GM19467 (cell line): ENCODE measurements at regions not wholly inside any gene's neighbourhood (a gene's known extent, or its start where the extent isn't known, plus 50 kb on each side); places are given as distances from the start of the nearest gene placed in this dataset.

Experiments
- ATAC-seq: cut with Tn5 transposase; IDR thresholded peaks from one replicate; pipeline ENCODE4 v1.9.1; 2021; ENCODE audit warnings: mild to moderate bottlenecking, moderate library complexity; ENCODE audit not compliant: unreplicated experiment

DNA sequence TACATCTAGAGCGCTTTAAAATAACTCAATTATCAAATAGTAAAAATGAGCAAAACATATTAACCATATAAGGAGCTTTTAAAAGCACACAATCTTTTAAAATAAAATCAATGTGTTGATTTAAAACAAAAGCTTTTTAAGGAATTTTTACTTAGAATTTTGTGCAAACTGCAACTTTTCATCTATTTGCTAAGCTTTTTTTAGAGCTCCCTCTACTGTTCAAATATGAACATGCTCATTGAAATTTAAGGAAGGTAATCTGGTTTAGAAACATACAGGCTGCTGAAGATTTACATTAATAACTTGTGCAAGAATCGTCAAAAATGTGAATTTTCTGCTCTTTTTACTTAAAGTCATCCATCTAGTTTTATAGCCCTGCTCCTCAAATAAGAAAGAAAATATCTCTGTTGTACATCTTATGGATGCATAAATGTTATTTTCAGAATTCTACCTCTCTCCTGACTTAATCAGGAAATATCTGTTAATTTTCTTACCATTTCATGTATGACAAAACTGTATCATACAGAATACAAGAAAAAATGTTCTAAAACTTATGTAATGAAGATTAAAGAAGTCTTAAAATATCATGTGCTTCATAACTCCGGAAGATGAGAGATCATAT lies 469.4 kb upstream of the ROBO2 start:
- ATAC-seq: no peak

DNA sequence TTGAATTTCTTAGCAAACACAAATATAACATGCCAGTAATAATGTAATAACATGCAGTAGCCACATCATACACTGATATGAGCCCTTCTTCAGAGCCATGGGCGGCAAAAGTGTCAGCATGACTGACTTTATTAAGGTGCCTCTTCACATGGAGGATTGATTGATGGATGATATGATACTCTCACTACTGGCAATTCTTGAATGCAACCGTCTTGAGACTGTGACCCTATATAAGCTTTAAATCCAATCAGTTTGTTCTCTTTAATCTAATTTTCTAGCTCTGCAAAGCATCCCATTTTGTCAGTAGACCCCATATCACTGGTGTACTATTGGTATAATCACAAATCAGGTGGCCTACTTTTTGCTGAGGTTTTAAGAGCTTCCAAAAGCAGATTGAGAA lies 463.7 kb upstream of the ROBO2 start:
- ATAC-seq: no peak

DNA sequence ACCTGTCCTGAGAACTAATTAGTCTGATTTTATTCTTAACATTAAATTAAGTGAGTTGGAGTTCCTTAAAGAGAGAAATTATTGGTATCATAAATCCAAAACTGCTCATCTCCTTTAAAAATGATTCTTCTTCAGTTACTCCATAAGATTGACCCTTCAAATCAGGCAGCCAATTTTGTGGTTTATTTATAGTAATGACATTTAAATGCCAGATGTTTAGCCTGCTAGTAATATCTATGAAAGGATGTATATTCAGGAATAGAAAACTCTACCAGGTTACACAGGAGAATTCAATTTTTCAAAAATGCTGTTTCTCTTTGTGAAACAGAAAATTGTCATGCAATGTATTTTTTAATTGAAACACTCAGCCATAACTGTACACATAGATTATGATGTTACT lies 457.8 kb upstream of the ROBO2 start:
- no peak for ATAC-seq

DNA sequence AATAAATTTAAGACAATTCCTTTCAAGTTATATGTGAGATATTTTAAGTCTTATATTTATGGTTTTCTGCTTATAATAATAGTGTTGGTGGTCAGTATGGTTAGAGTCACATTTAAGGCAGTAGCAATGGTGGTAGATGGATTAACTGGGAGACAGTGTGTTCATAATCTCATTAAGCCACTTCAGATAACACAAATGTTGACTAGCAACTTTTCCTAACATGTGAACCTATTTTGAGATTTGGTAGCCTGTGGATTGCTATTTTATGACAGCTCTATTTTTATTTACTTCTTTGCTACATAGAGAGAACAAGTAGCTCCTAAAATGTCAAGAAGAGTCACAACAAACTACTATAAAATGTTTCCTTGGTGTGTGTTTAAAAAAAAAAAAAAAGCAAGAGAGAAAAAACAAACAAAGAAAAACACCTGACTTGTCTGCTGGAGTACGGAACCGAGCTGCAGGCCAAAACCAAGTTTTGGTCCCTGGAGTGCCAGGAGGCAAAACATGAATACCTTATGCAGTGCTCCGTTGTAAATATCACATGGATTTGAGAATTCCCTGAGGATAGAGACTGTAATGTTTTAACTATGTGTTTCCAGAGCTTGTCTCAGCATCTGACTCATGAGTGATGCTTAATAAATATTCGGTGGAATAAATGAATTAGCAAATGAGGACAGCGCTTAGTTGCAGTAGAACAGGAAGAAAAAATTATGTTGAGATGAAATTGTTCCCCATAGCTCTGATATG lies 457.1 kb upstream of the ROBO2 start:
- no peak for ATAC-seq

DNA sequence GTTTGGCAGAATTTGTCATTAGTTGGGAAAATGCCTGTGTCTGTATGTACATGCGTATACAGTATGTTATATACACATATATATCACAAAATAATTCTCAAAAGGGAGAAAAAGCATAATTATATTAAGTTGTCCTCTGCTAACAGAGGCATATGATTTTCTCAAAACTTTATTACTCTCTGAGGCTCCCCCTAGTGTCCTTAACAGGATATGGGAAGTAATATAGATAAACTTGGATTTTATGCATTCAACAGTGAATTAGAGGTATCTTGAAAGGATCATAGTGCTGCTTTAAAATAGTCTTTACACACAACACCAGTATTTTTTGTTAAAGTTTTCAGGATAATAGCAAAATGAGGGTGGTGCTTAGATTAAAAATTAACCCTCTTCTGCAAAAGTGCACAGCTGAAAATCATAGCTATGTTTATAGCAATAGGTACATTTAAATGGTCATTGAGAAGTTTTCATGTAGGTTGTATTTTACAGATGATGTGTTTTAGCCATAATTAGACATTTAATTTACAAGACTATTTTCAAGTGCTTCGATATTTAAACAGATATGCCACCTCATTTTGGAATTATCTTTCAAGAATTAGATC lies 454.0 kb upstream of the ROBO2 start:
- no peak for ATAC-seq

DNA sequence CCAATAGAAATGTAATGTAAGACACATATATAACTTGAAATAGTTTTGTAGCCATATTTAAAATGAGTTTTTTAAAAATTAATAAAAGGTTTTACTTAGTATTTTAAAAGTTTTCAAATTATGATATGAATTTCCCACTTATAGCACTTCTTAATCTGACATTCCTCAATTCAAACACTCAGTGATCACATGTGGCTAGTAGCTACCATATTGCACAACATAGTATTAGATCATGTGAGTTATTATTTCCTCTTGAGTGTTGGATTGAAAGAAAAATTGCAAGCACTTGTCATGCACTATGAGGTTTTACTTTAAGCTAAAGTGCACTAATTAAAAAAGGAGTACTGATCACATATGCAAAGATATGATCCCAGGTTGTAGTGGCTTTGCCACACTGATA lies 453.4 kb upstream of the ROBO2 start:
- ATAC-seq: no peak

DNA sequence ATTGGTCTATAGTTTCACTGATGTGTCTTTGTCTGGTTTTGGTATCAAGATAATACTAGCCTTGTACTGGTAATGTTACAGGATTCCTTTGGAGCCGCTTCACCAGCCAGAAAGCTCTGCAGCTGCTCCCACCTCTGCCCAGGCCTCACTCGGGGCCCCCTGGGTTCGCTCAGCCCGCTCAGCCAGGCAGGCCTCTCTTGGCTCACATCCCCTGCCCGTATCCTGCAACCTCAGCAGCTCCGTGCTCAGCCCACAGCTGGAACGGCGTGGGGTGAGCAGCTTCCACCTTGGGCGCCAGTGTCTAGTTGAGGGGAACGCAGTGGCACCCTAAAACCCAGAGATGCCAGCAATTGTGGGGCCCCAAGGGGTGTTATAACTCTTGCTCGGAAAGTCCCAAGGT lies 429.7 kb upstream of the ROBO2 start:
- ATAC-seq: no peak

DNA sequence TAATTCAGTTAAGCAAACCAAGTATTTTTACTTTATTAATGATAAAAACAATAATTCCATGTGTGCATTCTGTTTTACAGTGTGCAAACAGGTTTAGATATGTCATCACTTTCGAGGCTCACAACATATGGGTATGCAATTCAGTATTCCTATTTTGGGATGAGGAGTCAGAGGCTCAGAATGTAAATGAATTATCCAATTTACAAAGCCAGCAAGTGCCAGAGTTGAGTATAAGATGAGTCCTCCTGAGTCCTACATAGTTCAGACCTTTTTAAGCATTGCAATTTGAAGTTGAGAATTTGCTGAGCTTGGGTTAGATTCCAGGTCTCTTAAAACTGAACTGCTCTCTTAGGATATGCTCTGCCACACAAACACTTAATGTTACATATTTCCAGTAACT lies 424.2 kb upstream of the ROBO2 start:
- no peak for ATAC-seq

DNA sequence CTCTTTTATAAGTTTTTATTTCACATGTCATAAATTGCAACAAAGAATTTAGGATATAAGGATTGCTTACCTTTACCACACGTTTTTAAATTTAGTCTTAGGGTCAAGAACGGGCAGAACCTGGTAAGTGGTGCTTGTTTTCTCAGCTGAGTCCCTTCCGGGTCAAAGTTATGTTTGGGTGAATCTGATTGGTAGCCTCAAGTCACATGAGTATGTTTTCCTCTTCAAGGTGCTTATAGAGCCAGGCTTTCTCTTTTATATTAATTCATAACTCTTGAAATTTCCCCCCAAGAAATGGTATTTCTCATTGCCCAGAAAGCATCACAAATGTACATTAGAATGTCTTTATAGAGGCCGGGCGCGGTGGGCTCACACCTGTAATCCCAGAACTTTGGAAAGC lies 415.7 kb upstream of the ROBO2 start:
- no peak for ATAC-seq

DNA sequence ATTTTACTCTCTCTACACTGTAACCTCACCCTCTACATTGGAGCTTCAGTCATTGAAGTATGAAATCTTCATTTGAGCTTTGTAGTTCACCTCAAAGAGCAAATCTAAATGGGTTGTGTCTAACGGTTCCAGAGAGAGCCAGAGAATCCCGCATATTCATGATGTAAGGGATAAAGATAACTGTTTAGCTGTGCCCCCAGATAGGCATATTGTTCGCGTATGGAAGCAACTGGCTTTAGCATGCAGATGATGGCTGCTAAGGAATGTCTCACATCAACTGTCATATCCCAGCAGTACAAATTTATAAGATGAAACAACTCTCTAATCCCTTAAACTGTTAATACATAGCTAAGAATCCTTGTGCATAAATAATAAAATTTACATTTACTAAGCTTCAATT lies 412.7 kb upstream of the ROBO2 start:
- no peak for ATAC-seq

DNA sequence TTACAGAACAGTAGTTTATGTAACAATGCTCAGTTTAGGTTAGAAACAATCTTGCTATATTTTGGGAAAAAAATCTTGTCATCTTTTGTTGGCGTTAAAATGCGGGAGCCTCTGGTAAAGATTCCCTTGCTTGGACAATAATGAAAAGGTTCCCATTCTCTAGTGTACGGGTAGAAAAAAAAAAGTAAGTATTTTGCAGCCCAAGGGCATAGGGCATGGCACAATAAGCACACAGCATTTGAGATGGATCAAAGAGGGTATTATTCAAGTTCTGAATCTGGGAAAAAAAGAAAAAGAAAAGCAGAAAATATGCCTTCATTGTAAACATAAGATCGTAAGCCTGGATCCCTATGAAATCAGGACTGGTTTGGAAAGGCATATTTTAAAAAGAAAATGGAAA lies 408.6 kb upstream of the ROBO2 start:
- no peak for ATAC-seq

DNA sequence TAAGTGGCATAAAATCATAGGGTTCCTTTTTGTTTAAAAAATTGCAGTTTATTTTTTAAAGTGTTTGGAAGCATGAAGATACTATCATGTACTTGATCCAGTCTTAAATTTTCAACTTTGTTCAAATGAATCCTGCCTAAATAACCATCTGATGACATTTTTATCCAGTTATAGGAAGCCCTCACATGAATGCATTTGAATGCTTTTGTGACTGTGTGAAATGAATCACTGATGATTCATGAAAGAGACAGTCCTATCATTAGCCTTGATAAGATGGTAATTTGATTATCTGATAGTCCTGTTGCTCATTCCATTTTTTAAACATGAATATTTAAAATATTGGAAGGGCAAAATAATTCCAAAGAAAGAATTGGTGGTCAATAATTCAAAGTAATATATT lies 401.9 kb upstream of the ROBO2 start:
- no peak for ATAC-seq

DNA sequence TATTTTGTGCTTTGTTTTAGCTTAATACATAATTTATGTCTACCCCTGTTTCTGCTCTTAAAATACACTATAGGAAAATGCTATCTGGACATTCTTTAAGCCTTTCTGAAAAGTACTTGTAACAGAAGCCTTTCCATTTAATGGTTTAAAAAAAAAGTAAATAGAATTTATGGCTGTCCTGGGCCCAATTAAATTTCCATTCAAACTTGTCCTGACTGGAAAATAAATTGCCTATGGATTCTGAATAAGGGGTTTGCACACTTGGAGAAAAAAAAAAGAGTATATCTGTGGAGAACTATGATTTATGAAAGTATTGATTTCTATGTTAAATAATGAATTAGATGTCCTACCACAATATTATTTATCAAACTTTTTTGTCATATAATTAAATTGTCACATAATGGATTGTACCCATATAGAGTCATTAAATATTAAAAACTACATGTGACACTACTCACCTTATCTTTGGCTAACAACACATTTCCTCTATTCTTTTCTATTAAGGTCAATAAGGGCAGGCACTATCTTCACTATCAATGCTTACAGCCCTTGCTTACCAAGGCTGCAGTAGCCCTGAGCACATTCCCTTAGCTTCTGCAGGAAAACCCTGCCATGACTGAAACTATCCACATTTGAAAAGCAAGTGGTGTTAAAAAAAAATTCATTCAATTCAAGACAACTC lies 396.1 kb upstream of the ROBO2 start:
- ATAC-seq: no peak

DNA sequence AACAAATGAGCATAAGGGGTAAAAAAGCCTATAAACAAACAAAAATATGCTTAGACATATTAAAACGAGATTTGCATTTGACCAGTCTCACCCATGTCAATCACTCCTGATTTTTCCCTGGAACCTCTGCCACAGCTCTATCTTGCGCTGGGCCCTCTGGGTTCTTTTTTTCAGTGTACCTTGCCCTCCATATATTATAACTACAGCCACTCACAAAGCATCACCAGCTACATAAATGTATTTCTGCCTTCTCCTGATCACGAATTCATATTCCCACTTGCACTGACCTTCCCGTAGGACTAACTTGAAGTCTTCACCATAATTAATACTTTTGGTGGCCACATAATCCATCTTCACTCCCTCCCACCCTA lies 395.6 kb upstream of the ROBO2 start:
- ATAC-seq: no peak

DNA sequence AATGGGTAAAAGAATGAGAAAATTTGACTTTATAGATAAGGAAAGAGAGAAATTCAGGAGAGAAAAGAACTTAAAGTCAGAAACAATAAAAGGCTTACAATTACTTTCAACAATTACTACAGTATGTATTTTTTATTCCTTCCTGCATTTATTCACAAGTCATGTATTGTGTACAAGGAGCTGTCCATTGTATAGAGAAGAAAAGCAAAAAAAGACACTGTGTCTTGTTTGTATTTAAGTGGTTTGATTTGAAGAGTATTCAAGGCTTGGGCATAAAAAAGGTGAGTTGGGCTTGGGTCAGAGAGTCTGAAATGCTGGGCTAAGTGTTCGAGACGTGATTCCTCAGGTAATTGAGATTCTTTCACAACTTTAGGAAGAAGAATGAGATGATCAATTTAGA lies 394.2 kb upstream of the ROBO2 start:
- no peak for ATAC-seq

DNA sequence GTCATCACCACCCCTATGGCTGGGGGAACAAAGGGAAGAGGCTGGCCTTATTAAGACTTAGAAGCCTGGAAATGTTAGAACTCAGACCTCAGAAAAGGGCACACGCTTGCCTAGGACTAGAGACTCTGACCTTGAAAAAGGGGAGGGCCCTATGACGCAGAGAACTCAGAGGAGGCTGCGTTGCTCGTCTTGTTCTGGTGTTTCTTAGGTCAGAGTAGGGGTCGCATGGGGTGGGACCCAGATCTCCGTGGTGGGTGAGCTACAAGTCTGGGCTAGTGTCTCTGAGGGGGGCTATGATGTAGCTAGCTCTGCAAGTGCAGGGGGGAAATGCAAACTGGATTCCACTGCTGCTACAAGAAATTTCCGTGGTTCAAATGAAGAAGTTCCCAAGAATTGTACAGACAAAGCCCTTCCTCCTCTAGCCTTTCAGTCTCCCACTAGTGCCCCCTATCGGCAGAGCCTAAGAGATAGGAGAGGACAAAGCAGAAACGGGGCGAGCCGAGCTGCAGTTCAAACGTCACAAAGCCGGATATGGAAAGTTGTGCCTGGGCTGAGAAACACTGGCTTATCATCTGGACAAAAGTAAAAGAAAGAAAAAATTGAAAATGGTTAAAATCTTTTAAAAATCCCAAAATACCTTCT lies 392.9 kb upstream of the ROBO2 start:
- no peak for ATAC-seq

DNA sequence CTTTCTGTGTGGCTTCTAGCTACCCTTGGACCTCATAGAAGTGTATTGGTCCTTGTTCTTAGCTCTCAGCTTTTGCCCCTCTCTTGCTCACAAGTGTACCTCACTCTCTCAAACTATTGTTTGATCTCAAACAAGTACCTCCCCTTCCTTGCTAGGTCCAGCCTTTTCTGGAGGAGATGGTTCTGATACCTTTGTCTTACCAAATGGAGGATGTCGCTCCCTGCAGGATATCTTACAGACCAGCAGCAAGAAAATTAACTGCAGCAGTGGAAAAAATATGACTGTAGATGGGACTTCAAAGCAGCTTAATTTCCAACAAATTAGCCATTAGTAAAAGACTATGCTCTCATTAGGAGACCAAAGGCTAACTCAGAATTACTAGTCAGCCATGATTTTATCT lies 388.1 kb upstream of the ROBO2 start:
- ATAC-seq: no peak

DNA sequence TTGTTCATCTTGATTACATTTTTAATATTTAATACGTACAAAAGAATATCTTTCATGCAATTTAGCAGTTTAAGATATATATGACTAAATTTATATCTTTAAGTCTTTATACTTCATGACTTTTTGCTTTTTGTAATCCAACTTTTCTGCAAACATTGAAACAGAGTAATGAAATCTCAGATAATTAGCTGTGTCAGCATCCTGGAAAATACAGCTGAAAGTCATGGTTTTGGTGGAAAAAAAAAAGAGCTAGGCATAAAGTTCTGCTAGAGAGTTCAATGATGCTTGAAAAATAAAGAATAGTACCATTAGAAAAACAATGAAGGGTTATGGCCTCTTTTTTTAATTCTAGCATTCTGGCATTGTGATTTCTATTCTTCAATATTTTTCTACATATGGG lies 387.4 kb upstream of the ROBO2 start:
- no peak for ATAC-seq

DNA sequence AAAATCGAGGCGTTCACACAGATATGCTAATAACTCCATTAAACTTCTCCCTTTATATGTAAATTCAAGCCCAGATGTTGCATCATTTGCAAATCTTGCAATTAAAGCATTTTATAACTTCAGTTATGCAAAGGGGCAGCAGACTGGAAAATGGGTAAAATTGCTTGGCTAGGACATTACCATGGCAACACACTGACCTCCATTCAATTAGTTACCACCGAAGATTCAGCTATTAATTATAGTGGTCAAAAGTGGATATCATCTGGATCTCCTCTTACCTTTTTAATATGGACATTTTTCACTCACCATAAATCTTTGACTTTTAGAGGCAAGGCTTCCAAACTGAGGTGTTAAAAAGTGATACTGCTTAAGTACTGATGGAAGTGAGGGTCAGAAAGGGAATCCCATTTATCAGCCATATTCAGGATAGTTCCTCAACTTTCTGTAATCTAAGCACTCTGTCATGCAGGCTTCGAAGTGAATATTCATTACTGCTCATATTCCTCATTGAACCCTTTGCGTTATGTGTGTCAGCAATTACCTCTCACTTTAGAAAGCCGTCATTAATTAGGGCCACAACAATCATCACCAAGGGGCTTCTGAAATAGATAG lies 386.2 kb upstream of the ROBO2 start:
- no peak for ATAC-seq

DNA sequence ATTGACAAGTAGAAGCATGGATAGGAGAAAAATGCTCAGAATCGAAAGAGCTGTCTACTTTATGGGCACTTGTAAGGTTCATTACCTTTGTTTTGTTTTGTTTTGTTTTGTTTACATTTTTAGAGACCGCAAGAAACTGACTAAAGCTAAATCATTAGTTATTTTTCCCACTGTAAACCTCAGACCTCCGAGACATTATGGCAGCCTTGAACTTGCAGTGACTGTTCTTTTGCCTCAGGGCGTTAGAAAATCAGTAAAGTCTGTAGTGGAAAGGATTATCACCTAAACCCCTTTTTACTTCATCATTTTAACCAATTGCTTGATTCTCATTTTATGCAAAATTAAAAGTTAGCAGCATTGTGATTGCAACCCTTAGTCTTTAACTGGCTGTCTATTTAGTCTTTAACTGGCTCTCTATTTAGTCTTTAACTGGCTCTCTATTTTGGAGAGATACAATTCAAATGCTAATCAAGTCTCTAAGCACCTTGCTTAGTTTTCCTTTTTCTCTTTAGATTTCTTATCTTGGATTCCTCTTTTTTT lies 383.3 kb upstream of the ROBO2 start:
- ATAC-seq: no peak

DNA sequence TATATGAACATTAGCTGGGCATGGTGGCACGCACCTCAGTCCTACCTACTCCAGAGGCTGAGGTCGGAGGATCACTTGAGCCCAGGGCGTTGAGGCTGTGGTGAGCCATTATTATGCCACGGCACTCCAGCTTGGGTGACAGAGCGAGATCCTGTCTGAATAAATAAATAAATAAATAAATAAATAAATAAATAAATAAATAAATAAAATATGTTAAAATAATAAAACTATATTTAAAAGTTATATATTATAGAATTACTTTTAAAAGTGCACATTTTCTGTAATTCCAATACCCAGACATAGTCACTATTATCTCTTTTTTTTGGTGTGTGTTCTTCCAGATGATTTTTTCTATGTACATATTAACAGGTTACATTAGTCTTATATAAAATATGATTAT lies 382.0 kb upstream of the ROBO2 start:
- ATAC-seq: no peak
